OCI-M1 (cell line): ENCODE measurements at regions not wholly inside any gene's neighbourhood (a gene's known extent, or its start where the extent isn't known, plus 50 kb on each side); places are given as distances from the start of the nearest gene placed in this dataset.

Experiments
- DNase-seq: peaks from one replicate; lab custom pipeline; 2025; lab: John Stamatoyannopoulos, UW

DNA sequence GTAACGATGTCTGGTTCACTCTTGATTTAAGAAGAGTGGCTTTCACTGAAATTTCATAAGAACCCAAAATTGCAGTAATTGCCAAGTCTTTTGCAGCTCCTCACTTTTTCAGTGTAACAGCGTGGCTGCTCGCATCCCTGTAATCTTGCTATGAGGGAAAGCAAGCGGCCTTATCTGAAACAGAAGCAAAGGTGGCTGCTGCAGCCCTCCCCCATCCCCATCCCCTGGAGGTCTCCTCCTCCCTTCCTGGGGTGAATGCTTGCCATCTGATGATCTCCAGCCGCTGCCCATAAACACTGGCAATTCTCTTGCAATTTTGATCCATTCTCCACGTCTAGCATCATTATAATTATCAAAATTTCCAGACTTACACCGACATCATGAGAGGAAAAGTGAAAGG, 182.5 kb upstream of the ASIC2 start:
- no peak for DNase-seq

GRCh38 chr17:33481652-33482051, 188.6 kb upstream of the ASIC2 start:
- DNase-seq: no peak

- no peak for DNase-seq
Measured at GRCh38 chr17:33482636-33483035, 189.5 kb upstream of the ASIC2 start.

DNA sequence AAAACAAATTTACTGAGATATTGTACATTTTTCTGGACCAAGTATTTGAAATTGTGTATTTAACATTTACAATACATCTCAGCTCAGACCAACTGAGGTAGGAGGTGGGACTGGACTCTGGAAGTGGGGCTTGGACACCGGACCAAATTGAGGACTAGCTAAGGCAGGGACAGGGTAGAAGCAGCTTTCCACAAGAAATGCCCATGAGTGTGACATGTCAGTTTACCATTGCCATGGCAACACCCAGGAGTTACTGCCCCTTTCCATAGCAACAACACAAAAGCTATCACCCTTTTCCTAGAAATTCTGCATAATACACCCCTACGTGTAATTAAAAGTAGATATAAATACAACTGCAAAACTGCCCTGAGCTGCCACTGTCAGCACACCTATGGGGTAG, 191.5 kb upstream of the ASIC2 start:
- no peak for DNase-seq

DNA sequence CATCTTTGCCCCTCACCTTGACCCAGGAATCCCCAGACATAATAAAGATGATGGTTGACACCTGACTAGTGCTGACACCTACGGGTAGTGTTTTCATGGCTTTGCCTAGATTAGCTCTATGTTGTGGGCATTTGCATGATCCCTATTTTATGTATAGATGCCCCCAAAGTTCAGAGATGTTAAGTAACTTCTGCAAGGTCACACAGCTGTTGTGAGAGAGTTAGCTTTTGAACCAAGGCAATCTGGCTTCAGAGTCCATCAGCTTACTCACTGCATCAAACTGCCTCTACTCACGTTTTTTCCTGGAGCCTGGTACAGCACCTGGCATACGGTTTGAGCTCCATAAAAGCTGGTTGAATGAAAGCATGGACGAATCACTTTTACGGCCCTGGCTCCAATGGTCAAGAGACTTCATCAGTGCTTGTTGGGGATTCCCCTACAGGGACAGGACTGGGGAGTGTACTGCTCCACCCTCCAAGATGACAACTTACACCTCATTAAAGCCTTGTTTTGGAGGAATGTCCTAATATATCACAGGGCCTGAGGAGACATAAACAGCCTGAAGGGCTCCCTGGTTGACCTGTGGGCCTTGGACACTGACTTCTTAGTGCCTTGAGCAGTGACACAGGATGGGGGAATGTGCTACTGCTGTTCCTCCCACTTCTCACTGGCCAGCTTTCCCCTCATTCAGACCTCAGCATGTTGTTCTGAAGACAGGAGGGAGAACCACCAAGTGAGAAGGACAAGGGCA, 193.2 kb upstream of the ASIC2 start:
- DNase-seq: no peak

- no peak for DNase-seq
Measured at GRCh38 chr17:33487187-33487879, 194.2 kb upstream of the ASIC2 start.

DNA sequence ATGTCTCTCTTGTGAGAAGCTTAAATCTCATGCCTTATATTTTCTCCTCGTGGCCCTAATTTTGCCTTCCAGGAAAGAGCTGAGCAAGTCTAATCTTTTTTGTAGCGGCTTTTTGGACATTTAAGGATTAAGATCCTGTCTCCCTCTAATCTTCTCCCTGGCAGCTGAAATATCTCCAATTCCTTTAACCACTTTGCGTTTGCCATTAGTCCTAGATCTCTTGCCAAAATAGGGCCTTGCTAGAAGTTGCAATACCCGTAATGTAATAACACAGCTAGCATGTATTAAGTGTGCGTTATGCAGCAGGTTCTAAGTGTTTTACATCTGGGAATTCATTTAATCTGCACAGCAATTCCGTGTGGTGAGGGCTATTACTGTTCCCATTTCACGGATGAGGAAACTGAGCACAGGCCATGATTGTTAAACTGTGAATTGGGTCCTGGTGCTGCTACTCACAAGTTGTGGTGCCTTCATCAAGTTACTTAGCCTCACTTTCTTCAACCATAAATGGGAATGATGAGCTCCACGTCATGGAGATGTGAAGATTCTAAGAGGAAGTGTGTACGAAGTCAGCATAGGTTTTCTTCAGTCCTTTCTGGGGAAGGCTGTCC, 198.9 kb upstream of the ASIC2 start:
- DNase-seq: no peak

GRCh38 chr17:33492731-33493265, 199.7 kb upstream of the ASIC2 start:
- no peak for DNase-seq

GRCh38 chr17:33493566-33493965, 200.5 kb upstream of the ASIC2 start:
- no peak for DNase-seq

GRCh38 chr17:33494151-33494550, 201.1 kb upstream of the ASIC2 start:
- DNase-seq: no peak

DNA sequence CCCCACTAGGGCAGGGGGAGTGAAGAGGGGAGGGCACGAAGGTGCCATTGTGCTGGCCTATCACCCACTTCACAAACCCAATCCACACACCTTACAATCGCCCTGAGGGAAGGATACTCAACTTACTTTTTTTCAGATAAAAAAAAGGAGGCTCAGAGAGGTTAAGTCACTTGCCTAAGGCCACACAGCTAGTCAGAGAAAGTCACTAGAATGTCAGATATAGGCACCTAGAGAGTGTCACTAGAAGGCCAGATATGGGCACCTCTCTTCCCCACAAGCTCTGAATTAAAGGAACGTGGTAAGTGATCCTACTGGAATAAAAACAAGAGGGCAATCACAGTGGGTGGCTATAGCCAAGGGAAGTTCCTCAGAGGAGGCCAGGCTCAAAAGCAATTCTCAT, 204.5 kb upstream of the ASIC2 start:
- no peak for DNase-seq

DNA sequence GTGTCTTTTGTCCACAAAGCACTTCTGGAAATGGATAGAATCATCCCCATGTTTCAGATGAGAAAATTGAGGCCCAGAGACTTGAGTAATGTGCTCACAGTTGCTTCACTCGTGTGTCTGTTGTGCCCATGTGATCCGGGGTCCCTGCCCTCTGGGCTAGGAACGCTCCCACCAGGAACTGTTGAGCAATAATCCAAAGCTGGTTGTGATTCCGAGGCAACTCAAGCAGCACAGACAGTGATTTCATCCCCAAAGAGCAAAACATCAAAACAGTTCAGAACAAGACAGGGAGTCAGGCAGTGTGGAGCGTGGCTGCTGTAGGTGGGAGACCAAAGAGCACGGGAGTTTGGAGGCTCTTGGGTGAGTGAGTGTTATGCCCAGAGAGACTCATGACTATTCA, 205.0 kb upstream of the ASIC2 start:
- no peak for DNase-seq

- DNase-seq: no peak
Measured at GRCh38 chr17:33499040-33499439, 205.9 kb upstream of the ASIC2 start.

- no peak for DNase-seq
Measured at GRCh38 chr17:33500151-33500550, 207.1 kb upstream of the ASIC2 start.

DNA sequence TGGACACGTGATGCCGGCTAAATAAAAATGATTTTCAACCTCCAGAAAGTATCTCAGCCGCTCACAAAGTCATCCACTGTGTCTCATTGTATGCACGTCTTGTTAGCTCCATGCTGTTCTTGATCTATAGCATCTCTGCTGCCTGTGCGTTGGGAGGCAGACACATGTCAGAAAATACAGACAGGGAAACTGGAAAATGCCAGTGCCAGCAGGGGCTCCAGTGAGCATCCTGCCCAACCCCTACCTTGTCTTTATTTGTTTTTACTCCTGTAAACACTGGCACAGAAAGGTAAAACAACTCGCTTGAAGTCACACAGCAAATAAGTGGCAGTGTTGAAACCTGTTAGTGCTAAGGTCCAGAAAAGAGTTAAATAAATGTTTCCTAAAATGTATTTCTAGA, 208.1 kb upstream of the ASIC2 start:
- no peak for DNase-seq

DNA sequence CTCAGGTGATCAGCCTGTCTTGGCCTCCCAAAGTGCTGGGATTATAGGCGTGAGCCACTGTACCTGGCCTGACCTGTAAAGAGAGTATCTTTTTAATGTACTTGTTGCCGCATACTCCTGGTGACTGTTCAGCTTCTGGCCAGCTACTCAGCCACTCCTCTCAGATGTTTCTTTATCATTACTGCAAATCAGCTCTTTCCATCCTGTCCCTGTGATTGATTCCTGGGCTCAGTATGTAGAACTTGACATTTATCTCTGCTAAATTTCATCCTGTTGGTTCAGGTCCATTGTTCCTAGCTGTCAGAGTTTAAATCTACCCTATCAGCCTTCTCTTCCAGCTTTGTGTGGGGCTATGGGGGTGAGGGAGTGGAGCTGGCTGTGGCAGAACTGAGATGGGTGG, 211.5 kb upstream of the ASIC2 start:
- no peak for DNase-seq

GRCh38 chr17:33506889-33507650, 214.0 kb upstream of the ASIC2 start:
- peak; percentile 27 for DNase-seq

DNA sequence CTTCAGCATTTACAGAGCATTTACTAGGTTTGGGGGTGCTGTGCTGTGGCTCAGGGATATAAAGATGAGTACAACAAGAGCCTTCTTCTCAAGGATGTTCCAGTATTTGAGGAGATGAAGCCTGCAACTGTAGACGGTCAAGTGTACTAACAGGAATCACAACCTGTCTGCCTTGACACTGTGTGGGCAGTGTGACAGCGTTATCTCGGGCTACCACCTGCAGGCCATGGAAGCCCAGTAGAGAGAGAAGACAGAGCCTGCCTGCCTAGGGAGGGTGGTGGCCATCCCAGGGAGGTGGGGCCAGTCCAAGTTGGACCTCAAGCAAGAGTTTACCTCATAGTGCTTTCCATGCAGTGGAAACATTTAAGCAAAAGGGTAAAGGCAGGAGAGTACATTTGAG, 215.1 kb upstream of the ASIC2 start:
- DNase-seq: no peak

- DNase-seq: no peak
Measured at GRCh38 chr17:33509331-33509730, 216.2 kb upstream of the ASIC2 start.

DNA sequence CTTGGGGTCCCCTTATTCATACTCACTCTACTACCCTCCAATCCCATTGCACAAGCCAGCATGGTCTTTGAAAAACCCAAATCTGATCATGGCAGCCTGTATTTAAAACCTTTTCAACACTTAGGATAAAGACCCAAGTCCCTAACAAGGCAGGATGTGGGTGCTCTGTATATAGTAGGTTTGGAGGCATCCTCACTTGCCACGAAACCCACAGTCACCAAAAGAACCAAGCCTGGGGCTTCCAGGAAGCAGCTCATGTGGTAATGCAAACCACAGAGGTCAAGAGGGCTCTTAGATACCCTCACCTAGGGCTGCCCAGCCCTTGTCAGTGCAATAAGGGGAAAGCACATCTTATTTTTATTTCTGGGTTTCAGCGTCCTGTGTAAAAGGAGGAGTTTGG, 218.6 kb upstream of the ASIC2 start:
- no peak for DNase-seq

GRCh38 chr17:33512113-33512512, 219.0 kb upstream of the ASIC2 start:
- no peak for DNase-seq

- DNase-seq: no peak
Measured at GRCh38 chr17:33513769-33514168, 220.7 kb upstream of the ASIC2 start.
